ENCODE measurements at regions not wholly inside any gene's neighbourhood (a gene's known extent, or its start where the extent isn't known, plus 50 kb on each side); places are given as distances from the start of the nearest gene placed in this dataset.

- Mint-ChIP-seq H3K4me3 (ENCODE audit: unreplicated experiment) (no peak overlapping the region), H3K27me3 (ENCODE audit: insufficient read depth, unreplicated experiment) (no peaks in the 10 kb centered on the region), H3K27ac (ENCODE audit: unreplicated experiment) (no peak overlapping the region), H3K4me1 (ENCODE audit: low read depth, unreplicated experiment) (no peaks in the 10 kb centered on the region), H3K9me3 (ENCODE audit: unreplicated experiment) (no peaks in the 10 kb centered on the region), H3K36me3 (ENCODE audit: insufficient read depth, unreplicated experiment) (no peaks in the 10 kb centered on the region)
- intact Hi-C loops (cut with micrococcal nuclease; ENCODE audit: unreplicated experiment): no loop called here
- Histone ChIP-seq H3K27me3 (replicated peaks; ENCODE audit: control insufficient read depth, insufficient read depth, low read length) (no peaks in the 10 kb centered on the region), H3K4me3 (ENCODE audit: low read depth, low read length) (no peak overlapping the region), H3K4me1 (no peaks in the 10 kb centered on the region), H3K9me3 (no peaks in the 10 kb centered on the region), H3K36me3 (ENCODE audit: control insufficient read depth, insufficient read depth, low read length) (no peaks in the 10 kb centered on the region)
- TF ChIP-seq, protein P1, sequence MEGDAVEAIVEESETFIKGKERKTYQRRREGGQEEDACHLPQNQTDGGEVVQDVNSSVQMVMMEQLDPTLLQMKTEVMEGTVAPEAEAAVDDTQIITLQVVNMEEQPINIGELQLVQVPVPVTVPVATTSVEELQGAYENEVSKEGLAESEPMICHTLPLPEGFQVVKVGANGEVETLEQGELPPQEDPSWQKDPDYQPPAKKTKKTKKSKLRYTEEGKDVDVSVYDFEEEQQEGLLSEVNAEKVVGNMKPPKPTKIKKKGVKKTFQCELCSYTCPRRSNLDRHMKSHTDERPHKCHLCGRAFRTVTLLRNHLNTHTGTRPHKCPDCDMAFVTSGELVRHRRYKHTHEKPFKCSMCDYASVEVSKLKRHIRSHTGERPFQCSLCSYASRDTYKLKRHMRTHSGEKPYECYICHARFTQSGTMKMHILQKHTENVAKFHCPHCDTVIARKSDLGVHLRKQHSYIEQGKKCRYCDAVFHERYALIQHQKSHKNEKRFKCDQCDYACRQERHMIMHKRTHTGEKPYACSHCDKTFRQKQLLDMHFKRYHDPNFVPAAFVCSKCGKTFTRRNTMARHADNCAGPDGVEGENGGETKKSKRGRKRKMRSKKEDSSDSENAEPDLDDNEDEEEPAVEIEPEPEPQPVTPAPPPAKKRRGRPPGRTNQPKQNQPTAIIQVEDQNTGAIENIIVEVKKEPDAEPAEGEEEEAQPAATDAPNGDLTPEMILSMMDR (IDR thresholded peaks at IDR 0.05; ENCODE audit: insufficient read depth in 1 of 2, low read depth in 1 of 2, low read length in 1 of 2, severe bottlenecking in 1 of 2, unreplicated experiment in 1 of 2): no peak
- no peak for DNase-seq
- ChIA-PET POLR2A (no interaction called here), CTCF (no interaction called here)
- BruUV-seq (replicated peaks): no TSS peak
Measured at GRCh38 chr13:68047889-68048288, 817.8 kb upstream of the PCDH9 start.

- H3K27ac Mint-ChIP-seq (ENCODE audit: unreplicated experiment): no peak overlapping the region
- no peak overlapping the region for H3K4me3 ChIP-seq (ENCODE audit: low read depth, low read length)
- no peaks in the 10 kb centered on the region for H3K4me1 Mint-ChIP-seq (ENCODE audit: low read depth, unreplicated experiment)
- H3K9me3 Mint-ChIP-seq (ENCODE audit: unreplicated experiment): no peaks in the 10 kb centered on the region
- TF ChIP-seq, protein P1 (IDR thresholded peaks at IDR 0.05; ENCODE audit: insufficient read depth in 1 of 2, low read depth in 1 of 2, low read length in 1 of 2, severe bottlenecking in 1 of 2, unreplicated experiment in 1 of 2): no peak
- no TSS peak for BruUV-seq (replicated peaks)
- ChIA-PET POLR2A (no interaction called here), CTCF (no interaction called here)
- intact Hi-C loops (cut with micrococcal nuclease; ENCODE audit: unreplicated experiment): no loop called here
- H3K4me1 ChIP-seq: no peaks in the 10 kb centered on the region
- no peaks in the 10 kb centered on the region for H3K36me3 Mint-ChIP-seq (ENCODE audit: insufficient read depth, unreplicated experiment)
- no peaks in the 10 kb centered on the region for H3K36me3 ChIP-seq (ENCODE audit: control insufficient read depth, insufficient read depth, low read length)
- no peaks in the 10 kb centered on the region for H3K27me3 ChIP-seq (replicated peaks; ENCODE audit: control insufficient read depth, insufficient read depth, low read length)
- H3K27me3 Mint-ChIP-seq (ENCODE audit: insufficient read depth, unreplicated experiment): no peaks in the 10 kb centered on the region
- no peaks in the 10 kb centered on the region for H3K9me3 ChIP-seq
- no peak overlapping the region for H3K4me3 Mint-ChIP-seq (ENCODE audit: unreplicated experiment)
- DNase-seq: no peak
Measured at GRCh38 chr13:68046903-68047302, 816.8 kb upstream of the PCDH9 start.

DNA sequence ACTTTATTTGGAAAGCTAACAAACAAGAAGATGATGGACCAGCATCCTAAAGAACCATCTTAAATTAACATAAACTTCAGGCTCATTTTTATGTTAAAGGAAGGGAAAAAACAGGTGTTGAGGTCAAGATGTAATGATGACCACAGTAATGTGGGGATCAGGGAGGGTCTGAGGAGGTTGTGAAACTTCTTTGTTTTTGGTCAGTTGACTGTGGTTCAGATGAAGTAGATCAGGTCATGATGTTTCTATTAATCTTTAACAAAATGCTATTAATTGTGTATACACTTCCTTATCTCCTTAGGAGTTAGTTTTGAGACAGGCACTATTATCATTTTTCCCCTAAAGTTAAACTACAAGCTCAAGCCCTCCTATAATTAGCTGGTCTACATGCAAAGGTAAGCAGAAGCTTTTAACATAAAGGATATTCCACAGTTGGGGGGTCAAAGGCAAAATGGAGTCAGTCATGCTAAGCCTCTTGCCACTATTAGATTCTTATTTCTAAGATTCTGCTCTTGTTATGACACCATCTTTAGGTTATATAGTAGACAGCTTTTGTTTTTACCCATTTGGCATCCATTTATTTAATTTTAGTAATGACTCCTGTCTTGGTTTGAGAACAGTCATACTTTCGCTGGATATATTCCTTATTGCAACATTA is 800.1 kb upstream of the PCDH9 start:
- POLR2A ChIA-PET: no interaction called here
- CTCF ChIA-PET: no interaction called here
- Mint-ChIP-seq H3K4me3 (ENCODE audit: unreplicated experiment) (no peak overlapping the region), H3K9me3 (ENCODE audit: unreplicated experiment) (no peaks in the 10 kb centered on the region), H3K4me1 (ENCODE audit: low read depth, unreplicated experiment) (no peaks in the 10 kb centered on the region), H3K36me3 (ENCODE audit: insufficient read depth, unreplicated experiment) (no peaks in the 10 kb centered on the region), H3K27ac (ENCODE audit: unreplicated experiment) (no peak overlapping the region), H3K27me3 (ENCODE audit: insufficient read depth, unreplicated experiment) (peaks cover 4% of the 10 kb centered on the region)
- TF ChIP-seq, protein P1 (IDR thresholded peaks at IDR 0.05; ENCODE audit: insufficient read depth in 1 of 2, low read depth in 1 of 2, low read length in 1 of 2, severe bottlenecking in 1 of 2, unreplicated experiment in 1 of 2): no peak
- DNase-seq: no peak
- Histone ChIP-seq H3K4me1 (no peaks in the 10 kb centered on the region), H3K4me3 (ENCODE audit: low read depth, low read length) (no peak overlapping the region), H3K36me3 (ENCODE audit: control insufficient read depth, insufficient read depth, low read length) (no peaks in the 10 kb centered on the region), H3K27me3 (replicated peaks; ENCODE audit: control insufficient read depth, insufficient read depth, low read length) (no peaks in the 10 kb centered on the region), H3K9me3 (no peaks in the 10 kb centered on the region)
- intact Hi-C loops (cut with micrococcal nuclease; ENCODE audit: unreplicated experiment): no loop called here
- BruUV-seq (replicated peaks): no TSS peak

Data from Caco-2 (cell line).